ENCODE measurements at regions not wholly inside any gene's neighbourhood (a gene's known extent, or its start where the extent isn't known, plus 50 kb on each side); places are given as distances from the start of the nearest gene placed in this dataset.

- TF ChIP-seq CTCF (IDR thresholded peaks at IDR 0.05) = no peak
- no peak for TF ChIP-seq POLR2A (IDR thresholded peaks at IDR 0.05)
Observed at GRCh38 chr6:21993841-21994240, 303.0 kb downstream of the PRL start.

Data from heart left ventricle (tissue), 13 donors.